ENCODE measurements at regions not wholly inside any gene's neighbourhood (a gene's known extent, or its start where the extent isn't known, plus 50 kb on each side); places are given as distances from the start of the nearest gene placed in this dataset.
"Not testable (repeated sequence)": the region's sequence is repeated elsewhere in the genome, so short reads cannot be mapped to it uniquely, and the experiment has no call there.

GRCh38 chr4:99736846-99737245 lies 79.2 kb upstream of the C4orf54 start:
- no peak for TF ChIP-seq EZH2 (IDR thresholded peaks at IDR 0.05; ENCODE audit: borderline replicate concordance)
- no peak for TF ChIP-seq EZH2phosphoT487 (IDR thresholded peaks at IDR 0.05; ENCODE audit: low read depth, severe bottlenecking, unreplicated experiment)
- no peak for TF ChIP-seq CTCF (IDR thresholded peaks at IDR 0.05; ENCODE audit: poor library complexity)
- H3K4me3 ChIP-seq, result no peak overlapping the region
- H3K9me2 ChIP-seq (replicated peaks; ENCODE audit: insufficient read depth), result no peaks in the 10 kb centered on the region
- no peaks in the 10 kb centered on the region for H3K36me3 ChIP-seq (replicated peaks; ENCODE audit: insufficient read depth, low read depth)
- no peak overlapping the region for H3K27ac ChIP-seq
- no peaks in the 10 kb centered on the region for H3K9me3 ChIP-seq (ENCODE audit: low read depth)
- H3K4me1 ChIP-seq (ENCODE audit: insufficient read depth), result no peaks in the 10 kb centered on the region
- 47% methylated on average over 1 of the region's 1 CpG for WGBS (ENCODE audit: low lambda C conversion rate, missing lambda C conversion rate)
- no peaks in the 10 kb centered on the region for H4K20me1 ChIP-seq (ENCODE audit: insufficient read depth, poor library complexity, severe bottlenecking)
- no peak overlapping the region for H2AFZ ChIP-seq
- no peaks in the 10 kb centered on the region for H3K79me2 ChIP-seq
- H3K4me2 ChIP-seq, result no peak overlapping the region
- no peak for DNase-seq (ENCODE audit: low spot score)
- H3K27me3 ChIP-seq, result no peaks in the 10 kb centered on the region

GRCh38 chr4:99735822-99736221 lies 78.2 kb upstream of the C4orf54 start:
- Histone ChIP-seq H3K9me3 (ENCODE audit: low read depth) (no peaks in the 10 kb centered on the region), H3K36me3 (replicated peaks; ENCODE audit: insufficient read depth, low read depth) (no peaks in the 10 kb centered on the region), H3K79me2 (no peaks in the 10 kb centered on the region), H3K27ac (no peak overlapping the region), H3K4me1 (ENCODE audit: insufficient read depth) (no peaks in the 10 kb centered on the region), H3K9me2 (replicated peaks; ENCODE audit: insufficient read depth) (no peaks in the 10 kb centered on the region), H3K4me3 (no peak overlapping the region), H2AFZ (no peak overlapping the region), H4K20me1 (ENCODE audit: insufficient read depth, poor library complexity, severe bottlenecking) (no peaks in the 10 kb centered on the region), H3K4me2 (no peak overlapping the region), H3K27me3 (no peaks in the 10 kb centered on the region)
- DNase-seq (ENCODE audit: low spot score), result no peak
- no peak for TF ChIP-seq CTCF (IDR thresholded peaks at IDR 0.05; ENCODE audit: poor library complexity)
- TF ChIP-seq EZH2phosphoT487 (IDR thresholded peaks at IDR 0.05; ENCODE audit: low read depth, severe bottlenecking, unreplicated experiment), result no peak
- no peak for TF ChIP-seq EZH2 (IDR thresholded peaks at IDR 0.05; ENCODE audit: borderline replicate concordance)

GRCh38 chr4:99734583-99735322 lies 77.1 kb upstream of the C4orf54 start:
- no peak overlapping the region for H3K27ac ChIP-seq
- no peaks in the 10 kb centered on the region for H3K36me3 ChIP-seq (replicated peaks; ENCODE audit: insufficient read depth, low read depth)
- H3K27me3 ChIP-seq, result no peaks in the 10 kb centered on the region
- WGBS (ENCODE audit: low lambda C conversion rate, missing lambda C conversion rate), result 93% methylated on average over 2 of the region's 2 CpGs
- H3K4me1 ChIP-seq (ENCODE audit: insufficient read depth), result no peaks in the 10 kb centered on the region
- DNase-seq (ENCODE audit: low spot score), result no peak
- H3K9me2 ChIP-seq (replicated peaks; ENCODE audit: insufficient read depth), result no peaks in the 10 kb centered on the region
- TF ChIP-seq CTCF (IDR thresholded peaks at IDR 0.05; ENCODE audit: poor library complexity) (no peak), EZH2 (IDR thresholded peaks at IDR 0.05; ENCODE audit: borderline replicate concordance) (no peak), EZH2phosphoT487 (IDR thresholded peaks at IDR 0.05; ENCODE audit: low read depth, severe bottlenecking, unreplicated experiment) (no peak)
- H2AFZ ChIP-seq, result no peak overlapping the region
- no peaks in the 10 kb centered on the region for H4K20me1 ChIP-seq (ENCODE audit: insufficient read depth, poor library complexity, severe bottlenecking)
- H3K4me2 ChIP-seq, result no peak overlapping the region
- no peaks in the 10 kb centered on the region for H3K9me3 ChIP-seq (ENCODE audit: low read depth)
- H3K4me3 ChIP-seq, result no peak overlapping the region
- H3K79me2 ChIP-seq, result no peaks in the 10 kb centered on the region

- H3K27me3 ChIP-seq; H3K36me3 ChIP-seq (replicated peaks; ENCODE audit: insufficient read depth, low read depth); H2AFZ ChIP-seq; H3K9me2 ChIP-seq (replicated peaks; ENCODE audit: insufficient read depth); H3K9me3 ChIP-seq (ENCODE audit: low read depth); H3K27ac ChIP-seq; DNase-seq (ENCODE audit: low spot score); H3K4me2 ChIP-seq; H3K79me2 ChIP-seq; H3K4me3 ChIP-seq; H3K4me1 ChIP-seq (ENCODE audit: insufficient read depth); H4K20me1 ChIP-seq (ENCODE audit: insufficient read depth, poor library complexity, severe bottlenecking): not testable (repeated sequence)
- 67% methylated on average over 4 of the region's 4 CpGs for WGBS (ENCODE audit: low lambda C conversion rate, missing lambda C conversion rate)
Measured at GRCh38 chr4:99733455-99733854, 75.8 kb upstream of the C4orf54 start.
